GM21423 (cell line): ENCODE measurements at regions not wholly inside any gene's neighbourhood (a gene's known extent, or its start where the extent isn't known, plus 50 kb on each side); places are given as distances from the start of the nearest gene placed in this dataset.
"Not testable (repeated sequence)": the region's sequence is repeated elsewhere in the genome, so short reads cannot be mapped to it uniquely, and the experiment has no call there.

Experiments
- ATAC-seq: cut with Tn5 transposase; IDR thresholded peaks from one replicate; pipeline ENCODE4 v1.9.1; 2021; ENCODE audit warnings: mild to moderate bottlenecking, moderate library complexity; ENCODE audit not compliant: unreplicated experiment

DNA sequence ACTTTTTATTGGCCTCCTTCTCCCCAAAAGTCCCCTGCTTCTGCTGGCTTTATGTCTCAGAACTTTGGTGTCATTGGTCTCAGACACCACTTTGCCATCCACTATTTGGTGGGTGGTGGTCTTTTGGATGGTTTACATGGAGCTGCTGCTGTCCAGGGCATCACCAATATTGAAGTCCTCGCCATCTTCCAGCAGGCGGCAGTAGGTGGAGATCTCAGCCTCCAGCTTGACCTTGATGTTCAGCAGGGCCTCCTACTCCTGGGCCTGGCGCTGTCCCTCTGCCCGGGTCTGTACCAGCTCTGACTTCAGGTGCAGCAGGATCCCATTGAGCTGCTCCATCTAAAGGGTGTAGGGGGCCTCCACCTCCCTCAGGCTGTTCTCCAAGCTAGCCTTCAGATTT is 148.4 kb upstream of the FOXA2 start:
- ATAC-seq = no peak

DNA sequence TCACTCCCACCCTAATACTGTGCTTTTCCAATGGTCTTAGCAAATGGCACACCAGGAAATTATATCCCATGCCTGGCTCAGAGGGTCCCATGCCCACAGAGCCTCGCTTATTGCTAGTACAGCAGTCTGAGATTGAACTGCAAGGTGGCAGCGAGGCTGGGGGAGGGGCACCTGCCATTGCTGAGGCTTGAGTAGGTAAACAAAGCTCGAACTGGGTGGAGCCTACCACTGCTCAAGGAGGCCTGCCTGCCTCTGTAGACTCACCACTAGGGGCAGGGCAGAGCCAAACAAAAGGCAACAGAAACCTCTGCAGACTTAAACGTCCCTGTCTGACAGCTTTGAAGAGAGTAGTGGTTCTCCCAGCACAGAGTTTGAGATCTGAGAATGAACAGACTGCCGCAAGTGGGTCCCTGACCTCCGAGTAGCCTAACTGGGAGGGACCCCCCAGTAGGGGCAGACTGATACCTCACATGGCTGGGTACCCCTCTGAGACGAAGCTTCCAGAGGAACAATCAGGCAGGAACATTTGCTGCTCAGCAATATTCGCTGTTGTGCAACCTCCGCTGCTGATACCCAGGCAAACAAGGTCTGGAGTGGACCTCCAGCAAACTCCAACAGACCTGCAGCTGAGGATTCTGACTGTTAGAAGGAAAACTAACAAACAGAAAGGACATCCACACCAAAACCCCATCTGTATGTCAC is 150.7 kb upstream of the FOXA2 start:
- ATAC-seq = not testable (repeated sequence)

DNA sequence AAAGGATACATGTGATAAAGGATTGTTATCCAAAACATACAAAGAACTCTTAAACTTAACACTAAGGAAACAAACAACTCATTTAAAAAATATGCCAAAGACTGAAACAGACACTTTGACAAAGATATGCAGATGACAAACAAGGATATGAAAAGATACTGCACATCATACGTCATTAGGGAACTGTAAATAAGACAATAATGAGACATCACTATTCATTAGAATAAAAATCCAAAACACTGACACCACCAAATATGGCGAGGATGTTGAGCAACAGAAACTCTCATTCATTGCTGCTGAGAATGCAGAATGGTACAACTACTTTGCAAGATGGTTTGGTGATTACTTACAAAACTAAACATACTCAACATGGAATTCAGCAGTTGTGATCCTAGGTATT is 156.5 kb upstream of the FOXA2 start:
- no peak for ATAC-seq

DNA sequence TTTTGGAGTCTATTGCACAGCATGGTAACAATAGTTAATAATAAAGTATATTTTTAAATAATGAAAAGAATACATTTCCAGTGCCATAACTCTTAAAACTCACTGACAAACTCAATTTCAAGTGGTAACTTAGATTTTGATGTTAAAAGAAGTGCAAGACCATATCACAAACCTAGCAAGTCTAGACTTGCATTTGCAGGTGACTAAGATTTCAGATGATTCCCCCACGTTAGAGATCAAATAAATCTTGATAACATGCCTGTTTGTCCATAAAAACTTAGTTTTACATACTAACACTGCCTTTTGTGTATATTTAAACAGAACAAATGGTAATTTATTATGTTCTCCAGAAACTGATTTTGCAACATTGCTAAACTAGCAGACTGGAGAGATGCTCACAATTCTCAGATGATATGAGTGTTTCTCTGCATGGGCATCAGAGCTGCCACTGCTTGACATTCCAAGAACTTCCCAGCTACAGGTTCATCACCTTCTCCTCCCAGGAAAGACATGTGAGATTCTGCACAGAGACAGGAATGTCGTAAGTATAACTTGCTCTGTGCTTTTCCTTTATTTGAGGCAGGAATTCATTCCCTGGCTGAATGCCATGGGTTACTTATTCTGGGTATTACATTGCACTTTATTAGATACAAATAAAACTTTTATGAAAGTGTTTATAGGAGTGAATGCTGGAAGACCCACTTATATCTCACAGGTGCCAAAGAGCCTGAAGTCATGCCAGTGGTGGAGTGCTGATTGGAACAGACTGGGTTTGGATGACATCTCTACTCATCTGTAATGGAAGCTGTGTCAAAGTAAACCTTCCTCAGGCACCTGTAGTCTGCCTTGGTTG is 160.2 kb upstream of the FOXA2 start:
- no peak for ATAC-seq

DNA sequence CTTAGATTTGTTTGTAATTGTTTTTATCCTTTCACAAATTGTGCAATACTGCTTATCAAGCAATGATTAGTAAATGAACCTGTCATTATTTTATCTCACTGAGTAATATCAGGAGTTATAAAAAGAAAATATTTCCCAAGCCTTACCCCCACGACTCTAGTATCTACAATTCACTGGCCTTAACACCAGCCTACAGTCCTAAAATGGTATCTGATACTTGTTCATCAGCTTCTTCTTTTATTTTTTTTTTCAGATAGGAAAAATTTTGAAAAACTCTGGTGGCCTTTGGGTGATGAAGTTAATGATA is 160.8 kb upstream of the FOXA2 start:
- no peak for ATAC-seq

DNA sequence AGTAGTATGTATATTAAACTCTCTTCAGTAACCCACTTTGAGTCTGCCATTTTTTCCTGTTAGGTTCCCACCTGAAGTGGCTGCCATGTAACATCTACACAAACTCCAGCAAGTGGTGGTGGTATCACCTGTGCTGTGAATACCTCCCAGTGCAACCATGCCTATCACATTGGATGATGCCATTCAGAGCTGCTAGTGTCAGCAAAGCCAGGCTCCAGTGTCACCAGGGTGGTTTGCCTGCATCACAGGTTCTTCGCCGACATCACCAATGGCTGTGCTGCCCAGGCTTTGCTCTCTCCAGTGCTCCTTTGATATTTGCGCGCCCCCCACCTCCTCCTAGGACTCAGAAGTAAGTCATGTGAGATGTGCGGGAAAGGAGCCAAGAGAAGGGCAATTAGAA is 162.6 kb upstream of the FOXA2 start:
- no peak for ATAC-seq

DNA sequence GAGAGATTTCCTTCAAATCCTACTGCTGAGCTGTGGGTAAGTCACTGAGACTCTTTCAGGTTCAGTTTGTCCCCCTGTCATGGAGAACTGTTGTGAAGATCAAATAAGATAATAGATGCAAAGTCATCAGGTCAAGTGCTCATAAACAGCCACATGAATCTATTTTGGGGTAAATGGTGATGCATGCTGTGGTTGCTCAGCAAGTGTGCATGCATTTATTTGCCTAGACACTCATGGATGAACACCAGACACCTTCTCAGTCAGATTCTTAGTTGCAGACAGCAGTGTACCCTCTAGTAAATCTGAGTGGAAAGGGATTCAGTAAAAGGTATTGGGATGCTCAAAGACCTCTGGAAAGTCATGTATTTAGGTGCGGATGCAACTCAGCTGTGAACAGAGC is 168.0 kb upstream of the FOXA2 start:
- ATAC-seq = no peak

DNA sequence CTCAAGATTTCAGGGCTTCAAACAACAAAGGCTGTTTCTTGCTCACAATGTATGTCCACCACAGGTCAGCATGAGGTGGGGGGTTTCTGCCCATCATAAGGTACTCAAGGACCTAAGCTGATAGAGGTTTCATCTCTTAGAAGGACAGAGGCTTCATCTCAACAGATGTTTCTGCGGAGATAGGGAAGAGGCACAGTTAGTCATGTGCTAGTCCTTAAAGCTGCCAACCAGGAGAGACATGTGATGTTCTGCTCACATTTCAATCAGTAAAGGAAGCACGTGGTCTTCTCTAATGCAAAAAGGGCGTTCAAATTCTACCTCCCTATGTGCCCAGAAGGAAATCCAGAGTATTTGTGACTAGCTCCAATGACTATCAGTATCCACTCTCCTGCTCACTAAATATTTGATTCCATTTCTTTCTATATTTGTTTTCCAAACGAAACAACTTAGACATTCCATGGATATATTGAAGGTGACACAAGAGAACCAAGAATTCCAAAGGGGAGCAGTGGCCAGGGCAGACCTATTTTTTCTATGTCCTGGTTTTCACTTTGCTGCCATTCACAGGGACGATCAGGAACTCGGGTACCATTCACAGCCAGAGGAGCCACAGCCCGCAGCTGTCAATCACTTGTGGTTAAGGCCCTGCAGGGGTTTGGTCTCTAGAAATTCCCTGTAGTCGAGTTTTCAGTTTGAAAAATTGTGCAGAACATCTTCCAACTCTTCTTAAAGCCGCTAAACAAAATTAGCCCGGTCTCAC is 173.2 kb upstream of the FOXA2 start:
- ATAC-seq = no peak

DNA sequence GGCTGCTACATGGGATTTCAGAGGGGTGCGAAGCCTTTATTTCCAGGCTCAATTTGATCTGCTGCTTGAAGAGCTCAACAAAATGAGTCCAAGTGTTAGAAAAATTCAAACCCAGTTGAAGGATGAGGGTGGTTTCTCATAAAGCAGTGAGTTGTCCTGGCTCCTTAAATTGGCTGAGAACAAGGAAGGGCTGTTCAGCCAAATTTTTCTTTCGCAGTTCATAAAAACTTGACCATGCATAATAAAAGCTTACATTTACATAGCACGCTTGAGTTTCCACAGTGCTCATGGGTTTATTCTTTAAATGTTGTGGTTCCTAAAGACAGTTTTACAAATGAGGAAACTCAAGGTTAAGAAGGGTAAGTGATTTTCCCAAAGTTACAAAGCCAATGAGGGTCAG is 174.4 kb upstream of the FOXA2 start:
- no peak for ATAC-seq

DNA sequence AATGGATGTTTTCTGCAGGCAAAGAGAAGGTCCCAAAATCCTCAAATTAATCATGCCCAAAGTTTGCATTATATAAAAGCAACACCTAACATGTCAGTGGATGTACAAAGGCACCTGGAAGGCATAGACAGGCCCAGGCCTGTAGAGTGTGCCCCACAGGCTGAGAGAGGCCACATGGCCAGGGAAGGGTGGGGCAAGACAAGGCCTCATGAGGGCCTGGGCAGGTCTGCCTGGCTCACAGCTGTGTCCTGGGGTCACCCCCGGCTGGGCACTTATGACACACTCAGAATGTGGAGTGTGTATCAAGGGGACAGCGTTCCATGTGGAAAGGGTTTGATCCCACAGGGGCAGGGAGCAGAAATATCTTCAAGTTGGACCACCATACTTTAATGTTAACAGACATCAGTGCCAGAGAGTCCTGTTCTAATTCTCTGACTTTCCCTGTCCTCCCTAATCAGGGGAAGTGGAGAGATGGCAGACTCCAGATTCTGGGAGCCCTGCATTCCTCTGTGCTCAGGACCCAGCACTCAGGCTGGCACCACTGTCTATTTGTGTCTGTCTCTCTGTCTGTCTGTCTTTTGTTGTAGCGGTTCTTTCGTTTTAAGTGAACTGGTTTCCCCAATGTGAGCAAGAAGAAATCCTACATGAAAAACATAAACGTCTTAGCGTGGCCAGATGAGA is 178.3 kb upstream of the FOXA2 start:
- no peak for ATAC-seq

DNA sequence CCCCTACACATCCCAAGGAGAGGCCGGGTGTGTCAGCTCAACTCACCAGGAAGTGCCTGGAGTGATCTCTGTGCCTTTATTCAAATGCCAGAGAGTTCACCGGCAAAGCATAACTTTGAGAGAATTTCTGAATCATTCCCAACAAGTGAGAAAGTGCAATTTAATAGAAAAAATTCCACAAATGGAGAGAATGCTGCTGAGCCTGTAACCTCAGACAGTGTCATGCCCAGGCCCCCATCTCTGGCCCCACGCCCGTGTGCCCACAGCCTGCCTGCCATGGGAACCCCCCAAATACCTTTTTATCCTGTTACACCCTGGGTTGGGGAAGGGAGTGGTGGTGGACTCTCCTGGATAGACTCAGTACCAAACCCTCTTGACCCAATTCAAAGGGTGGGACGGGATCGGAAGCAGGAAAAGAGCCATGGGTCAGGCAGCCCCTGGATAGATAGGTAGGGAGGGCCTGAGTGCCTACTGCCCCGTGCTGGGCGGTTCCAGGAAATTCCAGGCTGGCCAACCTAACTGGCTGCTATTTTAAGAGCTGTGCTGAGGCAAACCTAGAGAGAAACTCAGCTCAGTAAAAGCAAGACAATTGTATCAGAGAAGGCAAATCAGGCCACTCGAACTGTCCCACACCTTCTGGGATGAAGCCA is 179.0 kb upstream of the FOXA2 start:
- ATAC-seq = no peak

DNA sequence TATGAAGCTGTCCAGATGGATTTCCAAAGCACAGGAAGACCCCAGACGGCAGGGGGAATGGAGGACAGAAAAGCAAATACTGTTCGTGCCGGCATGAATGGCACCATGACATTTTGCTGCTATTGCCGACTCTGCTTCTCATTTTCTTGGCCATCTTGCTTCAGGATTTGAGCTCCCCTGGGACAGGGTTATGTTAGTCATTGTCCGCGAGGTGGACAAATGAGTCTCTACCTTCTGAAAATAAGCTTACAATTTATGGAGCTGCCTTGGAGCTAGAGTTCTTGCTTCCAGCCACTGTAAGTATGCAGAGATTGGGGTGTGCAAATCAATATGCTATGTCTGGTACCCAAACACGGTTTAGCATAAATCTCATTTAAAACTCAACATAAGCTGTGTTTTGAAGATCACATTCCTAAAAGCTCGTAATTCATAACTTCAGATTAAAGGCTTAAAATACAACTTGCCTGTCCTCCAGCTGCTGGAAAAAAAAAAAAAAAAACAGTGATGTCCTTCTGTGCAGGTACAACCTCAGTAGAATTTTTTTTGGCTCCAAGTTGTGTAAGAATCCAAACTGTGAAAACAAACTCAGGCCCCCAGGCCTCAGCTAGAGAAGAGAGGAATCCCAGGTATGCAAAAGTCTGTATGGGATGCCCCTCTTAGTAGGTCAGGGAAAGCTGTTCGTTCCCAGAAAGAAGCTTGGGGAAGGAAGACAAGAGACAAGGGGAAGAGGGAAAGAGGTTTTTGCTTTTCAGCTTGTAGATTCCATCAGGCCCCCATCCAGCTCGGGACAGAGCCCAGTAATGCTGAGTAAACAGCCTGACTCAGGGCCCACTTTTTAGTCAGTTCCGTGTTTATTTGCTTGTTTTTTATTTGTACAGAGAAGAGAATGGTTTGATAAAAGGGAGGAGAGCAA is 184.2 kb upstream of the FOXA2 start:
- ATAC-seq = no peak

DNA sequence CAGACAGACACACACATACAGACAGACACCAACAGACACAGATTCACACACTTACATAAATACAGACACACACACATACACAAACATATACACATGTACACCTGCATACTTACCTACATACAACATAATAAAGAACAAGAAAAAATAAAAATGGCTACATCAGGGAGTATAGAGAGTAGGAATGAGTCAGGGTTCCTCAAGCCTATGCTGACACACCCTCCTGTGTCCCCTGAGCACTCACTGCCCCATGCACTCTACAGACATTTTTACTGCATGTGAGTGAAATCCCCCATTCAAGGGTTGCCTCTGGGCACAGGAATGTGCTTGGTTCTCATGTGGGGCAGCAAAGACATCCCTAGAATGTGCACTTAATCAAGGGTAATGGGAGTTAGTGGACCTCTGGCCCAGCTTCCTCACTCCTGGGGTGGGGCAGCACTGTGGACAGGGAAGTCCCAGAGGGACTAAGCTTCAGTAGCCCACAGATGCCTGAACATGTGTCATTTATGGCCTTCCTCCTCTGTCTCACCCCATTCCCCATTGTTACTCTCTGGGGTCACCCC is 185.9 kb upstream of the FOXA2 start:
- no peak for ATAC-seq

DNA sequence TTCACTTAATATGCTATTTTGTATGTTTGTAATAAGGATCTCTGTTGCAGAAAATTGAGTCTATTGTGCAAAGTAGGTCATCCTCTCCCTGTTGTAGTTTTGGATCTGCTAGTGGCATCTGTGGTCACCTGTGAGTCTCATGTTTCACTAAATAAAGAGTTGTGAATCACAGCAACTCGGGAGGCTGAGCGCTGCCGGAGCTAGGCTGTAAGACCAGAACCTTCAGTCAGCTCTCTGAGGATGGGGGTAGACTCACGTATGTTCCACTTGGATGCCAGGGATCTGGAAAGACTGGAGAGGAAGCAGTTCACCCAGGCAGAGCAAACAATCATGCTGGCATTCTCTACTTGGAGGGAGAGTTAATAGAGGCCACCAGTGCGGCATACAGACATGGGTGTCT is 187.3 kb upstream of the FOXA2 start:
- no peak for ATAC-seq

DNA sequence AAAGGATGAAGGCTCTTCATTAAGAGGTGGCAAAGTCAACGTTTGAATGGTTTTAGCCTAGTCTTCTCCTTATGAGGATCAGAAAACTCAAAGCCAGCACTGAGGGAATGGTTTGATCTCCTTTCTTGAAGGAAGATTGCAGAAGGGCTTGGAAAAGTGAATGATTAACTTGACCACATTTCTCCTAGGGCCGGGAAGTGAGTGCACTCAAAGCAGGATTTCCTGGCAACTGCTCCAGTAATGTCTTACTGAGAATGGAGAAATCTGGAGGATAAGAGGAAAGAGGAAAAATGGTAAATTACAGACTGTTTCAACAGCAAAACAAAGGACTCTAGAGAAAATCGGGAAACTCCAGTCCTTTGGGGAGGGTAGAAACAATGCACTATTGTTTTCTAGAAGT is 189.0 kb upstream of the FOXA2 start:
- no peak for ATAC-seq

DNA sequence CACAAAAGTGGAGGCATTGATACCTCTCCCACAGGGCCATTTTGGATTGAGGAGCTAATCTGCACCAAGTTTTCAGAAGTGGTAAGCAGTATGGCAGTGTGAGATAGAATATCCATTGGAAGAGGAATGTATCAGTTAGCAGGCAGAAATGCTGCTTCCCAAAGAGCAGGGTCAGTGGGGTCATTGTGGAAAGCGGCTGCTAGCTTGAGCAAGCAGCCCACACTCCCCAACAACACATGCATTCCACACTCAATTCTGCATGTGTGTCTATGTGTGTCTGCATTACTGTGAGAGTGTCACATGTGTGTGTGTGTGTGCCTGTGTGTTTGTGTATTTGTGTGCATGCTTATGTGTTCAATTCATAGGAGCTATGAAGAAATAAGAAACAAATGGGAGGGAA is 190.9 kb upstream of the FOXA2 start:
- ATAC-seq = no peak

DNA sequence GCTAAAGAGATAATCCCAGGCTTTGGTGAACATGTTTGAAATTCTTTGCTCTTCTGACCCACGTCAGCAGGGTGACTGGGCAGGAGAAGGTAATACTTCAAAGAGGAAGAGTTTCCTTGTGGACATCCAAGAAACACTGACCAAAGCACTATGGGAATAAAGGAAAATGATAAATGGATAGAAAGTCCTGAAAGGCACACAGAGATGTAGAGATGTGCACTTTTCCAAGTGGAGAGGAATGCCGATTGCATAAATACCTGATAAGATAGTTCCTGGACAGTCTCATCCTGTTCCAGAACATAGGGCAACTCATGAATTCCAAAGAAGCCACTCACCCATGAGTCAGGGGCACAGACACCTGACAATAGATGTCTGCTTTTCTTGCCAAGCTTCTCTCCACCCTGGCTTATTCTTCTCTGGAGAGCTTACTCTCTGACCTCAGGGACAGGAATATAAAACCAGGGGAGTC is 191.3 kb upstream of the FOXA2 start:
- no peak for ATAC-seq

DNA sequence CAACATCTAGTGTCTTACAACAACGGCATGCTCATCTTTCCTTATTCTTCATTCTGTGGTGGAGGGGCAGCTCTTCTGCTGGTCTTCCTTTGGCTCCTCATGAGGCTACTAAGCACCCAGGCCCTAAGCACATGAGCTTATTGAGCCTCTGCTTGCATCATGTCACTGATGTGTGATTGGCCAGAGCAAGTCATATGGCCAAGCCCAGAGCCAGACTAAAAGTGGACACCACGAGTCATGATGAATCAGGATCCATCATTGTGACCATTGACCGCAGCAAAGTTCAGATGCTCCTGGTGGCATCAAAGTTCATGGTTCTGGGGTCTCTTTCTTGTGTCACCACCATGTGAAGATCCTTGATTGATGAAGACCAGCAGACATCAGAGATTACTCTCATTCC is 192.0 kb upstream of the FOXA2 start:
- no peak for ATAC-seq

DNA sequence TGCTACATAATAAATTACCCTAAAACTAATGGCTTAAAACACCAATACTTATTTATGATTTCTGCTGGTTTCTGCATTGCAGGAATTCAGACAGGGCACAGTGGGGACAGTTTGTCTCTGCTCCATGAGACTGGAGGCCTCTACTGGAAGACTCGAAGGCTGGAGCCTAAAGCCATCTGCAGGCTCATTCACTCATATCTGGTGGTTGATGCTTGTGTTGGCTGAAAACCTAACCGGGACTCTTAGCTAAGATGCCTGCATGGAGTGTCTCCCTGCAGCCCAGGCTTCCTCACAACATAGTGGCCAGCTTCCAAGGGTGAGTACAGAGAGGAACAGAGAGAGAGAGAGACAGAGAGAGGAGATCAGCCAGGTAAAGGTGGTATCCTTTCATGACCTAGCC is 195.5 kb upstream of the FOXA2 start:
- ATAC-seq = no peak
